Right lobe of liver (tissue), 4 donors: ENCODE measurements at regions not wholly inside any gene's neighbourhood (a gene's known extent, or its start where the extent isn't known, plus 50 kb on each side); places are given as distances from the start of the nearest gene placed in this dataset.

Experiments used
- POLR2A ChIP-seq: fragments of 450-650 bp; IDR thresholded peaks from one replicate; pipeline ENCODE4 v1.6.1; 2017; ENCODE audit warnings: antibody characterized with exemption, mild to moderate bottlenecking
- TF ChIP-seq, protein P1 (sequence below), 4 donors: fragments of 200-600 bp in 3 of 4; fragments of 450-650 bp in 1 of 4; IDR thresholded peaks; one replicate each; pipeline versions ENCODE4 v1.5.1 to v1.8.0; 2016 to 2022; ENCODE audit warnings: antibody characterized with exemption in 4 of 4, mild to moderate bottlenecking in 2 of 4
- donor health status: DM: no; HTN: no; CAD: no.
- donor health status: DM: no; HTN: no; CAD: no.
- donor health status: DM: no; HTN: yes; CAD: no.

GRCh38 chr2:60324536-60324935 is 228.9 kb downstream of the BCL11A start:
- TF ChIP-seq, protein P1, sequence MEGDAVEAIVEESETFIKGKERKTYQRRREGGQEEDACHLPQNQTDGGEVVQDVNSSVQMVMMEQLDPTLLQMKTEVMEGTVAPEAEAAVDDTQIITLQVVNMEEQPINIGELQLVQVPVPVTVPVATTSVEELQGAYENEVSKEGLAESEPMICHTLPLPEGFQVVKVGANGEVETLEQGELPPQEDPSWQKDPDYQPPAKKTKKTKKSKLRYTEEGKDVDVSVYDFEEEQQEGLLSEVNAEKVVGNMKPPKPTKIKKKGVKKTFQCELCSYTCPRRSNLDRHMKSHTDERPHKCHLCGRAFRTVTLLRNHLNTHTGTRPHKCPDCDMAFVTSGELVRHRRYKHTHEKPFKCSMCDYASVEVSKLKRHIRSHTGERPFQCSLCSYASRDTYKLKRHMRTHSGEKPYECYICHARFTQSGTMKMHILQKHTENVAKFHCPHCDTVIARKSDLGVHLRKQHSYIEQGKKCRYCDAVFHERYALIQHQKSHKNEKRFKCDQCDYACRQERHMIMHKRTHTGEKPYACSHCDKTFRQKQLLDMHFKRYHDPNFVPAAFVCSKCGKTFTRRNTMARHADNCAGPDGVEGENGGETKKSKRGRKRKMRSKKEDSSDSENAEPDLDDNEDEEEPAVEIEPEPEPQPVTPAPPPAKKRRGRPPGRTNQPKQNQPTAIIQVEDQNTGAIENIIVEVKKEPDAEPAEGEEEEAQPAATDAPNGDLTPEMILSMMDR (IDR thresholded peaks at IDR 0.05), result no peak
- no peak for TF ChIP-seq POLR2A
